ENCODE measurements at regions not wholly inside any gene's neighbourhood (a gene's known extent, or its start where the extent isn't known, plus 50 kb on each side); places are given as distances from the start of the nearest gene placed in this dataset.

GRCh38 chr6:115729036-115729435, 331.7 kb downstream of the FRK start:
- no peak for TF ChIP-seq POLR2A (IDR thresholded peaks at IDR 0.05; ENCODE audit: low read depth, low read length)
- no peak for TF ChIP-seq POLR2AphosphoS5 (IDR thresholded peaks at IDR 0.05; ENCODE audit: insufficient read depth, low read depth, low read length)
- no peak for TF ChIP-seq EZH2 (IDR thresholded peaks at IDR 0.05; ENCODE audit: borderline replicate concordance, low read depth, low read length, severe bottlenecking)
- no peak for TF ChIP-seq CTCF (IDR thresholded peaks at IDR 0.05; ENCODE audit: extremely low read depth in 1 of 2, insufficient read depth in 1 of 2, low read depth in 1 of 2, low read length in 2 of 2)
- TF ChIP-seq GATA2 (IDR thresholded peaks at IDR 0.05; ENCODE audit: insufficient read depth, insufficient read length, low read depth, low read length): no peak
- no peak for TF ChIP-seq JUN (IDR thresholded peaks at IDR 0.05; ENCODE audit: borderline replicate concordance, insufficient read depth, insufficient read length, low read depth)
- no peak for TF ChIP-seq MAX (IDR thresholded peaks at IDR 0.05; ENCODE audit: insufficient read depth, insufficient read length)
- no peak for TF ChIP-seq FOS (IDR thresholded peaks at IDR 0.05; ENCODE audit: borderline replicate concordance, insufficient read depth, low read length)
